Erythroblast (primary cell): ENCODE measurements at regions not wholly inside any gene's neighbourhood (a gene's known extent, or its start where the extent isn't known, plus 50 kb on each side); places are given as distances from the start of the nearest gene placed in this dataset.

ENCODE experiments used
- GATA1 ChIP-seq: IDR thresholded peaks from 2 replicates; pipeline ENCODE4 v1.6.1; 2011; ENCODE audit warnings: low read depth, mild to moderate bottlenecking, control low read depth, low read length, moderate library complexity
- POLR2A ChIP-seq: IDR thresholded peaks from 2 replicates; pipeline ENCODE4 v1.6.1; 2011; ENCODE audit warnings: mild to moderate bottlenecking, low read length

GRCh38 chr17:63033142-63033541 lies 67.1 kb downstream of the TANC2 start:
- TF ChIP-seq POLR2A = no peak
- TF ChIP-seq GATA1 = no peak
